H1 (cell line): ENCODE measurements at regions not wholly inside any gene's neighbourhood (a gene's known extent, or its start where the extent isn't known, plus 50 kb on each side); places are given as distances from the start of the nearest gene placed in this dataset.

Experiments
- CTCF ChIA-PET: fragments of 300-600 bp; sonication (Branson Sonifier 250); formaldehyde crosslinking; loops from one replicate; lab custom pipeline; 2021; ENCODE audit not compliant: partially characterized antibody; lab: Charles Lee
- POLR2A ChIA-PET: fragments of 300-600 bp; sonication (Branson Sonifier 250); formaldehyde crosslinking; loops from one replicate; lab custom pipeline; 2021; ENCODE audit warnings: inconsistent platforms; ENCODE audit not compliant: partially characterized antibody; lab: Charles Lee
- DNase-seq, 2 experiments: peaks; one replicate each; pipeline versions ENCODE4 v3.0.0 to v3.0.0-alpha.2; 2010 to 2022; ENCODE audit warnings: low spot score in 2 of 2, low read depth in 1 of 2, mixed read lengths in 1 of 2
- FAIRE-seq: peaks from 2 replicates; lab custom pipeline; 2011; peaks lifted over from hg19 to GRCh38; lab: Jason Lieb, UNC
- H2AFZ ChIP-seq: 2 replicates; pipeline ENCODE4 v1.8.1; 2012; ENCODE audit warnings: low read length, inconsistent platforms
- H2AK5ac ChIP-seq: 2 replicates; pipeline ENCODE4 v1.6.1; 2013; ENCODE audit warnings: low read depth, low read length
- H2BK120ac ChIP-seq: replicated peaks from 2 replicates; pipeline ENCODE3; 2013; ENCODE audit warnings: low read depth, low read length, inconsistent platforms
- H2BK12ac ChIP-seq: 2 replicates; pipeline ENCODE4 v1.6.1; 2013; ENCODE audit warnings: low read depth, low read length
- H2BK15ac ChIP-seq: 2 replicates; pipeline ENCODE4 v1.6.1; 2013; ENCODE audit warnings: low read length
- H2BK20ac ChIP-seq: 2 replicates; pipeline ENCODE4 v1.6.1; 2013; ENCODE audit warnings: low read length
- H2BK5ac ChIP-seq: 2 replicates; pipeline ENCODE4 v1.6.1; 2013; ENCODE audit warnings: low read depth, low read length
- H3K14ac ChIP-seq: 2 replicates; pipeline ENCODE4 v1.6.1; 2013; ENCODE audit warnings: inconsistent platforms; ENCODE audit not compliant: insufficient read length
- H3K18ac ChIP-seq: 2 replicates; pipeline ENCODE4 v1.6.1; 2013; ENCODE audit warnings: low read length; ENCODE audit errors: extremely low read depth
- H3K23ac ChIP-seq: 2 replicates; pipeline ENCODE4 v1.6.1; 2013; ENCODE audit warnings: inconsistent platforms; ENCODE audit not compliant: insufficient read length
- H3K23me2 ChIP-seq: 2 replicates; pipeline ENCODE4 v1.6.1; 2013; ENCODE audit warnings: low read depth, low read length
- H3K27ac ChIP-seq: 2 replicates; pipeline ENCODE4 v1.6.1; 2011; ENCODE audit warnings: low read depth, low read length, inconsistent platforms
- H3K27me3 ChIP-seq, 4 experiments: replicated peaks in 1 of 4; 1 replicate in 1 of 4; 2 replicates in 3 of 4; pipeline versions ENCODE4 v1.6.1 to v1.8.1; 2011 to 2013; ENCODE audit warnings: low read length in 3 of 4, mild to moderate bottlenecking in 3 of 4, inconsistent platforms in 2 of 4, mixed read lengths in 2 of 4, moderate library complexity in 1 of 4; ENCODE audit not compliant: control insufficient read depth in 3 of 4, insufficient read depth in 3 of 4; ENCODE audit errors: extremely low read depth in 1 of 4
- H3K36me3 ChIP-seq, 4 experiments: 2 replicates each; pipeline versions ENCODE4 v1.6.1 to v1.8.1; 2011 to 2013; ENCODE audit warnings: mild to moderate bottlenecking in 4 of 4, low read length in 3 of 4, moderate library complexity in 2 of 4, control low read depth in 1 of 4, inconsistent platforms in 1 of 4; ENCODE audit not compliant: insufficient read depth in 4 of 4, control insufficient read depth in 2 of 4
- H3K4ac ChIP-seq: replicated peaks from 2 replicates; pipeline ENCODE3; 2013; ENCODE audit warnings: low read length, low read depth, mixed read lengths, inconsistent platforms; ENCODE audit not compliant: insufficient read length
- H3K4me1 ChIP-seq, 4 experiments: replicated peaks in 1 of 4; 1 replicate in 1 of 4; 2 replicates in 3 of 4; pipeline versions ENCODE4 v1.6.1 to v1.8.1; 2011 to 2013; ENCODE audit warnings: low read length in 3 of 4, inconsistent platforms in 2 of 4, mixed read lengths in 1 of 4; ENCODE audit not compliant: insufficient read depth in 4 of 4, control insufficient read depth in 3 of 4
- H3K4me2 ChIP-seq, 2 experiments: 2 replicates each; pipeline versions ENCODE4 v1.6.1 to v1.8.1; 2011 to 2013; ENCODE audit warnings: low read depth in 2 of 2, low read length in 2 of 2, control low read depth in 1 of 2, inconsistent platforms in 1 of 2, mild to moderate bottlenecking in 1 of 2; ENCODE audit not compliant: insufficient read depth in 1 of 2
- H3K4me3 ChIP-seq, 4 experiments: fragments of 200-600, 300-600 bp in 1 of 4; sonication (generic), shearing (Covaris generic), sonication (Bioruptor Twin) in 1 of 4; 2 replicates each; pipeline versions ENCODE4 v1.5.1 to v1.8.1; 2011 to 2016; ENCODE audit warnings: low read length in 4 of 4, low read depth in 3 of 4, control low read depth in 2 of 4, inconsistent platforms in 2 of 4, mild to moderate bottlenecking in 2 of 4, mixed read lengths in 1 of 4, moderate library complexity in 1 of 4; ENCODE audit not compliant: insufficient read depth in 2 of 4; ENCODE audit errors: extremely low read depth in 1 of 4
- H3K56ac ChIP-seq: replicated peaks from 2 replicates; pipeline ENCODE3; 2013; ENCODE audit warnings: low read depth, mild to moderate bottlenecking, mixed read lengths, low read length, inconsistent platforms; ENCODE audit not compliant: insufficient read length
- H3K79me1 ChIP-seq: 2 replicates; pipeline ENCODE4 v1.6.1; 2013; ENCODE audit warnings: low read depth, low read length, control low read depth
- H3K79me2 ChIP-seq, 2 experiments: 2 replicates each; pipeline versions ENCODE4 v1.6.1 to v1.8.1; 2012 to 2013; ENCODE audit warnings: low read length in 2 of 2, mild to moderate bottlenecking in 2 of 2, inconsistent platforms in 1 of 2; ENCODE audit not compliant: insufficient read depth in 2 of 2, control insufficient read depth in 1 of 2
- H3K9ac ChIP-seq, 4 experiments: replicated peaks in 1 of 4; 1 replicate in 1 of 4; 2 replicates in 3 of 4; pipeline versions ENCODE4 v1.6.1 to v1.8.1; 2011 to 2013; ENCODE audit warnings: low read depth in 3 of 4, low read length in 3 of 4, control low read depth in 2 of 4, mild to moderate bottlenecking in 2 of 4, moderate library complexity in 2 of 4, inconsistent platforms in 1 of 4; ENCODE audit errors: extremely low read depth in 1 of 4
- H3K9me3 ChIP-seq, 2 experiments: 2 replicates each; pipeline versions ENCODE4 v1.6.1 to v1.8.1; 2012 to 2013; ENCODE audit warnings: mild to moderate bottlenecking in 2 of 2, moderate library complexity in 2 of 2, control low read depth in 1 of 2, inconsistent platforms in 1 of 2, low read depth in 1 of 2, low read length in 1 of 2, mixed read lengths in 1 of 2; ENCODE audit not compliant: insufficient read depth in 2 of 2
- H4K20me1 ChIP-seq, 2 experiments: replicated peaks in 1 of 2; 2 replicates each; pipeline versions ENCODE3 to v1.8.1; 2011 to 2013; ENCODE audit warnings: inconsistent platforms in 2 of 2, low read length in 2 of 2, mild to moderate bottlenecking in 1 of 2; ENCODE audit not compliant: insufficient read depth in 2 of 2, control insufficient read depth in 1 of 2
- H4K5ac ChIP-seq: 2 replicates; pipeline ENCODE4 v1.6.1; 2013; ENCODE audit warnings: low read length, low read depth, mixed read lengths, inconsistent platforms; ENCODE audit not compliant: insufficient read length
- H4K8ac ChIP-seq: 2 replicates; pipeline ENCODE4 v1.8.0; 2013; ENCODE audit warnings: mild to moderate bottlenecking, moderate library complexity, low read length, inconsistent platforms; ENCODE audit not compliant: insufficient read depth; ENCODE audit errors: extremely low read depth
- H4K91ac ChIP-seq: replicated peaks from 2 replicates; pipeline ENCODE3; 2013; ENCODE audit warnings: low read length, mixed read lengths, inconsistent platforms; ENCODE audit not compliant: insufficient read length
- NRF1 ChIP-seq: IDR thresholded peaks from 2 replicates; pipeline ENCODE4 v1.6.1; 2011; ENCODE audit warnings: mild to moderate bottlenecking, low read depth, low read length, improper control_type of control experiment
- ZNF274 ChIP-seq: IDR thresholded peaks from 2 replicates; pipeline ENCODE4 v1.7.0; 2012; ENCODE audit warnings: low read length, borderline replicate concordance; ENCODE audit errors: extremely low read depth
- WGBS, 2 experiments: shearing (Covaris generic) in 1 of 2; methylation state at CpG; one replicate each; pipeline versions ENCODE4 v1.1.6 to v1.1.7; 2013 to 2015; ENCODE audit warnings: low lambda C conversion rate in 2 of 2, mixed read lengths in 2 of 2, inconsistent platforms in 1 of 2, low coverage in 1 of 2, missing lambda C conversion rate in 1 of 2; ENCODE audit not compliant: insufficient replicate concordance in 2 of 2, insufficient coverage in 1 of 2, insufficient read length in 1 of 2; ENCODE audit errors: extremely low coverage in 1 of 2, missing lambda C conversion rate in 1 of 2; 5-methylcytosine and 5-hydroxymethylcytosine counted together

DNA sequence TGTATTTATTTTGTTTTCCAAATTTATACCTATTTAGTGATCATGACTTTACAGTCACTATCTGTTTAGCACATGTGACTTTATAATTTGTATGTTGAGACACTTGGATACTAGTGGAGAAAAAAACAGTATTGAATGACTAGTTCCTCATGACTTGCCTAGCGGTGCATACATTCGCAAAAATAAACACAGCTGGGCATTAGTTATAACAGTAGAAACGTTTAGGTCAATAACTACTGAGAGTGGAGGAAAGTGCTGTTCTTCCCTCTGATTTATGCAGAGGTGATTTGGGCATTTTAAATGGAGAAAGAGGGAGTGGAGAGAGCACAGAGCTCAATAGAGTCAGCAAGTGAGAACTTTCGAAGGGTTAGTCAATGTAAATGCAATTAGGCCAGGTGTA, 1679.0 kb upstream of the B3GALT2 start:
- no peak overlapping the region for H4K91ac ChIP-seq
- no peak for DNase-seq
- H2AK5ac ChIP-seq: no peak overlapping the region
- 82% methylated on average over 4 of the region's 4 CpGs; no CpG with 5 or more reads in 1 of the 2 experiments for WGBS, 2 experiments
- no peak overlapping the region for H3K56ac ChIP-seq
- no peaks in the 10 kb centered on the region for H3K27me3 ChIP-seq
- no peak overlapping the region for H4K8ac ChIP-seq
- no peak overlapping the region for H3K18ac ChIP-seq
- no peak overlapping the region for H2BK120ac ChIP-seq
- H2BK20ac ChIP-seq: no peak overlapping the region
- ChIA-PET CTCF (interaction anchor here (0.6 kb wide), 1 partner anchor 1528 kb away, joined by 3 read pairs; no protein-coding TSS in a partner anchor), POLR2A (no interaction called here)
- H2BK5ac ChIP-seq: no peak overlapping the region
- H3K4me1 ChIP-seq: no peaks in the 10 kb centered on the region
- H2AFZ ChIP-seq: no peak overlapping the region; the same call in 1 of the 2 replicates
- H2BK12ac ChIP-seq: no peak overlapping the region
- no peak overlapping the region for H3K4ac ChIP-seq
- no peaks in the 10 kb centered on the region for H3K36me3 ChIP-seq
- peaks cover 0 to 3% of the 10 kb centered on the region in 2 experiments; a peak in 1 of 4 replicates for H3K9me3 ChIP-seq
- H3K79me2 ChIP-seq: no peaks in the 10 kb centered on the region
- no peaks in the 10 kb centered on the region for H3K79me1 ChIP-seq
- FAIRE-seq: no peak
- no peak overlapping the region for H3K4me3 ChIP-seq
- no peak overlapping the region for H3K9ac ChIP-seq
- H3K23ac ChIP-seq: no peak overlapping the region
- no peak for TF ChIP-seq ZNF274
- TF ChIP-seq NRF1: no peak
- no peak overlapping the region for H3K4me2 ChIP-seq
- no peak overlapping the region for H4K5ac ChIP-seq
- H3K14ac ChIP-seq: no peak overlapping the region
- H3K27ac ChIP-seq: no peak overlapping the region
- no peaks in the 10 kb centered on the region for H3K23me2 ChIP-seq
- H2BK15ac ChIP-seq: no peak overlapping the region
- no peaks in the 10 kb centered on the region for H4K20me1 ChIP-seq
